D341Med (cell line): ENCODE measurements at regions not wholly inside any gene's neighbourhood (a gene's known extent, or its start where the extent isn't known, plus 50 kb on each side); places are given as distances from the start of the nearest gene placed in this dataset.
A peak's percentile ranks its signal among the peaks of the same experiment; 100 is the strongest.
"Not testable (repeated sequence)": the region's sequence is repeated elsewhere in the genome, so short reads cannot be mapped to it uniquely, and the experiment has no call there.

Experiments
- DNase-seq: peaks from one replicate; pipeline ENCODE4 v3.0.0; 2012; ENCODE audit warnings: low spot score

GRCh38 chr4:78660559-78660958, 109.0 kb downstream of the ANXA3 start:
- no peak for DNase-seq

GRCh38 chr4:78661086-78661690, 109.6 kb downstream of the ANXA3 start:
- no peak for DNase-seq

- no peak for DNase-seq
Measured at GRCh38 chr4:78661921-78662521, 110.5 kb downstream of the ANXA3 start.

- DNase-seq: no peak
Measured at GRCh38 chr4:78662658-78663057, 111.1 kb downstream of the ANXA3 start.

GRCh38 chr4:78664296-78664695, 111.9 kb upstream of the BMP2K start:
- DNase-seq: not testable (repeated sequence)

GRCh38 chr4:78665216-78665770, 110.9 kb upstream of the BMP2K start:
- no peak for DNase-seq

- DNase-seq: no peak
Measured at GRCh38 chr4:78666830-78667258, 109.3 kb upstream of the BMP2K start.

GRCh38 chr4:78667325-78667724, 108.8 kb upstream of the BMP2K start:
- DNase-seq: no peak

- no peak for DNase-seq
Measured at GRCh38 chr4:78667764-78668163, 108.4 kb upstream of the BMP2K start.

GRCh38 chr4:78669453-78669852, 106.7 kb upstream of the BMP2K start:
- DNase-seq: peak; percentile 35

GRCh38 chr4:78671903-78672815, 104.0 kb upstream of the BMP2K start:
- DNase-seq: no peak

GRCh38 chr4:78673337-78673736, 102.8 kb upstream of the BMP2K start:
- DNase-seq: no peak

- no peak for DNase-seq
Measured at GRCh38 chr4:78675325-78675724, 100.8 kb upstream of the BMP2K start.

- DNase-seq: no peak
Measured at GRCh38 chr4:78682070-78682469, 94.1 kb upstream of the BMP2K start.

- no peak for DNase-seq
Measured at GRCh38 chr4:78683352-78683751, 92.8 kb upstream of the BMP2K start.

- no peak for DNase-seq
Measured at GRCh38 chr4:78684325-78685079, 91.6 kb upstream of the BMP2K start.

GRCh38 chr4:78687818-78688217, 88.3 kb upstream of the BMP2K start:
- DNase-seq: no peak

GRCh38 chr4:78688366-78688765, 87.8 kb upstream of the BMP2K start:
- DNase-seq: no peak

GRCh38 chr4:78689261-78689660, 86.9 kb upstream of the BMP2K start:
- DNase-seq: no peak

- no peak for DNase-seq
Measured at GRCh38 chr4:78689700-78690323, 86.3 kb upstream of the BMP2K start.

GRCh38 chr4:78691334-78691754, 84.8 kb upstream of the BMP2K start:
- DNase-seq: no peak
